ENCODE measurements at regions not wholly inside any gene's neighbourhood (a gene's known extent, or its start where the extent isn't known, plus 50 kb on each side); places are given as distances from the start of the nearest gene placed in this dataset.
A peak's percentile ranks its signal among the peaks of the same experiment; 100 is the strongest.

DNA sequence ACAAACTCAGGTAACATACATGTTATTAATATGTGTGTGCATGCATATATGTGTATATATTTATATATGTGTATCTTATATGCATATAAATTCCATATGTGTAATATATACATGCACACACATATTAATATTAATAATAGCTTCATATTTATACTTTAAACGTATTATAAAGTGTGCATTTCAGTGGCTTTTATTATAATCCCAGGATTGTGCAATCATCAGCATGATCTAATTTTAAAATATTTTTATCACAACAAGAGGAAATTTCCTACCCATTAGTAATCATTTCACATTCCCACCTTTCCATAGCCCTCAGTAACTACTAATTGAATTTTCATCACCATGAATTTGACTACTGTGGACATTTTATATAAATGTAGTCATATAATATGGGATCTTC is 2211.9 kb upstream of the TENM3 start:
- Histone ChIP-seq H3K4me1 (ENCODE audit: insufficient read depth, low read length) (no peaks in the 10 kb centered on the region), H3K79me2 (ENCODE audit: insufficient read depth, low read length) (no peaks in the 10 kb centered on the region), H2AFZ (ENCODE audit: low read length) (no peak overlapping the region), H3K9ac (ENCODE audit: insufficient read depth, low read depth, low read length) (no peak overlapping the region), H3K4me2 (ENCODE audit: low read depth, low read length) (no peak overlapping the region), H3K9me3 (ENCODE audit: low read length) (no peaks in the 10 kb centered on the region), H4K20me1 (ENCODE audit: insufficient read depth, low read length) (no peaks in the 10 kb centered on the region), H3K4me3 (replicated peaks in 1 of 3; ENCODE audit: insufficient read depth in 1 of 3, low read depth in 2 of 3, low read length in 3 of 3) (no peak overlapping the region), H3K36me3 (replicated peaks in 1 of 2; ENCODE audit: control insufficient read depth in 1 of 2, insufficient read depth in 2 of 2, low read length in 2 of 2) (no peaks in the 10 kb centered on the region), H3K27me3 (ENCODE audit: control insufficient read depth in 1 of 2, insufficient read depth in 2 of 2, low read length in 2 of 2) (no peaks in the 10 kb centered on the region), H3K27ac (ENCODE audit: extremely low read length, insufficient read depth, low read length) (no peak overlapping the region)
- no TSS peak for BruUV-seq (replicated peaks)
- POLR2A ChIA-PET, result no interaction called here
- WGBS (ENCODE audit: low lambda C conversion rate), result 0% methylated on average over 1 of the region's 1 CpG
- no peak for ATAC-seq
- FAIRE-seq, result no peak
- DNase-seq (ENCODE audit: low spot score), result no peak
- in situ Hi-C loops (cut with HindIII; ENCODE audit: extremely low pct_ligation_motif_present, low pct_unique_long_range_greater_than_20kb), result no loop called here
- no peak for TF ChIP-seq ZNF44 (CRISPR knock-in tag; IDR thresholded peaks at IDR 0.05)
- no peak for TF ChIP-seq ZNF788 (CRISPR knock-in tag; IDR thresholded peaks at IDR 0.05; ENCODE audit: borderline replicate concordance)
- no peak for TF ChIP-seq ZNF678 (CRISPR knock-in tag; IDR thresholded peaks at IDR 0.05)
- no peak for TF ChIP-seq SIX1 (CRISPR knock-in tag; IDR thresholded peaks at IDR 0.05; ENCODE audit: borderline replicate concordance)
- TF ChIP-seq, protein P1, sequence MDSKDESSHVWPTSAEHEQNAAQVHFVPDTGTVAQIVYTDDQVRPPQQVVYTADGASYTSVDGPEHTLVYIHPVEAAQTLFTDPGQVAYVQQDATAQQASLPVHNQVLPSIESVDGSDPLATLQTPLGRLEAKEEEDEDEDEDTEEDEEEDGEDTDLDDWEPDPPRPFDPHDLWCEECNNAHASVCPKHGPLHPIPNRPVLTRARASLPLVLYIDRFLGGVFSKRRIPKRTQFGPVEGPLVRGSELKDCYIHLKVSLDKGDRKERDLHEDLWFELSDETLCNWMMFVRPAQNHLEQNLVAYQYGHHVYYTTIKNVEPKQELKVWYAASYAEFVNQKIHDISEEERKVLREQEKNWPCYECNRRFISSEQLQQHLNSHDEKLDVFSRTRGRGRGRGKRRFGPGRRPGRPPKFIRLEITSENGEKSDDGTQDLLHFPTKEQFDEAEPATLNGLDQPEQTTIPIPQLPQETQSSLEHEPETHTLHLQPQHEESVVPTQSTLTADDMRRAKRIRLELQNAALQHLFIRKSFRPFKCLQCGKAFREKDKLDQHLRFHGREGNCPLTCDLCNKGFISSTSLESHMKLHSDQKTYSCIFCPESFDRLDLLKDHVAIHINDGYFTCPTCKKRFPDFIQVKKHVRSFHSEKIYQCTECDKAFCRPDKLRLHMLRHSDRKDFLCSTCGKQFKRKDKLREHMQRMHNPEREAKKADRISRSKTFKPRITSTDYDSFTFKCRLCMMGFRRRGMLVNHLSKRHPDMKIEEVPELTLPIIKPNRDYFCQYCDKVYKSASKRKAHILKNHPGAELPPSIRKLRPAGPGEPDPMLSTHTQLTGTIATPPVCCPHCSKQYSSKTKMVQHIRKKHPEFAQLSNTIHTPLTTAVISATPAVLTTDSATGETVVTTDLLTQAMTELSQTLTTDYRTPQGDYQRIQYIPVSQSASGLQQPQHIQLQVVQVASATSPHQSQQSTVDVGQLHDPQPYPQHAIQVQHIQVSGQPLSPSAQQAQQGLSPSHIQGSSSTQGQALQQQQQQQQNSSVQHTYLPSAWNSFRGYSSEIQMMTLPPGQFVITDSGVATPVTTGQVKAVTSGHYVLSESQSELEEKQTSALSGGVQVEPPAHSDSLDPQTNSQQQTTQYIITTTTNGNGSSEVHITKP (CRISPR knock-in tag; IDR thresholded peaks at IDR 0.05; ENCODE audit: low read depth), result no peak
- TF ChIP-seq CEBPB (IDR thresholded peaks at IDR 0.05; ENCODE audit: borderline replicate concordance, low read depth, low read length), result peak; percentile 37; the same call in 1 of the 2 replicates
- CTCF ChIA-PET (ENCODE audit: low intra/inter-chr PET ratio, low total read pairs), result no interaction called here
- intact Hi-C loops (cut with micrococcal nuclease; ENCODE audit: unreplicated experiment), result no loop called here

All from HepG2 (cell line).